Fibroblast of villous mesenchyme (primary cell): ENCODE measurements at regions not wholly inside any gene's neighbourhood (a gene's known extent, or its start where the extent isn't known, plus 50 kb on each side); places are given as distances from the start of the nearest gene placed in this dataset.

Experiments
- DNase-seq: peaks from one replicate; pipeline ENCODE4 v3.0.0-alpha.2; 2010; ENCODE audit warnings: low read depth
- H3K4me3 ChIP-seq: 2 replicates; pipeline ENCODE4 v1.5.1; 2011; ENCODE audit warnings: low read depth, mild to moderate bottlenecking, low read length
- TF ChIP-seq, protein P1 (sequence below): IDR thresholded peaks from 2 replicates; pipeline ENCODE4 v1.5.1; 2012; ENCODE audit warnings: low read depth, mild to moderate bottlenecking, low read length; ENCODE audit not compliant: insufficient read depth

DNA sequence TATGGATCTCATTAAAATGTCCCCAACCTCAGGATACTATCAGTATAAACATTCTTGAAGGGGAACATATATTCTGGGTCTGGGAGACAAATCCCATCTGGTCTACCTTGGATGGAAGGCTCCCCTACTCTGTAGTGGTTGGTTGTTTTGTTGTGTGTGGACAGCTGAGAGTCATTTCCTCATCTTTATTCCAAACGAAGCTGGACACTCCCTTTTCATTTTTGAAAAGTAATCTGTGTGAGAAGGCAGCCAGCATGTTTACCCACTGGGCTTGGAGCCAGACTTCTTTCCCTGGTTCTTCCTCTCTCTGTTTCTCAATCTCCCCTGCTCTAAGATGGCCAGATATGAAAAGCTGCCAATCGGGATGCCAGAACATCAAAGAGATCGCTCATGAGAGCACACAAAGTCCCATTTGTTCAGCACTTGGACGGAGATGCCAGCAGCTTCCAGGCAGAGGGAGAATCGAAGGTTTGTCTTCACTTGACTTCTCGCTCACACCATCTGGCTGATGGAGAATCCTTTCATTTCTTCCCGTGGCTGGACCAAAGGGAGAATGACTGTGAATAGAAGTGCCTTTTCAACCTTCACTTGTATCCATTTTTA is 108.1 kb upstream of the AGR3 start:
- peak overlapping the region; percentile 46 for H3K4me3 ChIP-seq
- peak; percentile 90 for DNase-seq
- TF ChIP-seq, protein P1, sequence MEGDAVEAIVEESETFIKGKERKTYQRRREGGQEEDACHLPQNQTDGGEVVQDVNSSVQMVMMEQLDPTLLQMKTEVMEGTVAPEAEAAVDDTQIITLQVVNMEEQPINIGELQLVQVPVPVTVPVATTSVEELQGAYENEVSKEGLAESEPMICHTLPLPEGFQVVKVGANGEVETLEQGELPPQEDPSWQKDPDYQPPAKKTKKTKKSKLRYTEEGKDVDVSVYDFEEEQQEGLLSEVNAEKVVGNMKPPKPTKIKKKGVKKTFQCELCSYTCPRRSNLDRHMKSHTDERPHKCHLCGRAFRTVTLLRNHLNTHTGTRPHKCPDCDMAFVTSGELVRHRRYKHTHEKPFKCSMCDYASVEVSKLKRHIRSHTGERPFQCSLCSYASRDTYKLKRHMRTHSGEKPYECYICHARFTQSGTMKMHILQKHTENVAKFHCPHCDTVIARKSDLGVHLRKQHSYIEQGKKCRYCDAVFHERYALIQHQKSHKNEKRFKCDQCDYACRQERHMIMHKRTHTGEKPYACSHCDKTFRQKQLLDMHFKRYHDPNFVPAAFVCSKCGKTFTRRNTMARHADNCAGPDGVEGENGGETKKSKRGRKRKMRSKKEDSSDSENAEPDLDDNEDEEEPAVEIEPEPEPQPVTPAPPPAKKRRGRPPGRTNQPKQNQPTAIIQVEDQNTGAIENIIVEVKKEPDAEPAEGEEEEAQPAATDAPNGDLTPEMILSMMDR = no peak

DNA sequence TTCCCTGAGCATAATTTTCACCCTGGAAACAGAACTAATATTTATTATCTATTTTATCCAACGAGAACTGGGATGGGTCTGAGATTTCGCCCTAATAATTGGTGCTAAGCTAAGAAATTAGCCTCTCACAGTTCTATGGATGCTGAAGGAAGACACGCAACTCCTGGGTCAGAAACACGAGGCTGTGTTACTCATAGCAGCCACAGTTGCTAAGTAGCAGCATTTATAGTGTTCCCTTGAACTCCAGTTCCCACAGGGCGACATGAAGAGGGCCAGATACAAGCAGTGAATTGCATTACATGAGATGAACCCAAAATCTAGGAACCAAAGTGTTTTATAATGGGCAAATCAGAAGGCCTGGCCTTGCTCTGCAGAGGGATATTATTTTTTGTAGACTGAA is 109.8 kb upstream of the AGR3 start:
- TF ChIP-seq, protein P1 = no peak
- DNase-seq = no peak
- no peak overlapping the region for H3K4me3 ChIP-seq

DNA sequence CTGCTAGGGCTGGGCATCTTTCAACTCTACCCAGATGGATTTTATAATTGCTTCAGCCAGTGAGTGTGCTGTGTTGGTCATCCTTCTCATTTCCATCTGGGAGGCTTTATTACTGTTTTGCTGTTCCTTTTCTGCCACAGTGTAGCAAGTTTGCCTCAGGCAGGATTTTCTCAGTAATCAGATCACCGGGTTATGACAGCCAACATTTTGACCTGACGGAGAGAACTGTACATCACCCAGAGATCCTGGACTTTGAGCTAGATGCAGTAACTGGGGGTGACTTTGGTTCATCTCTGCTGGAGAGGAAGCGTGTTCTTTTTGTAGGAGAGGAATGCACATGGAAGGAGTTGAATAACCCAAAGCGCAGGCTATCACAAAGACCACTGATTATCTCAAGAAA is 111.8 kb upstream of the AGR3 start:
- peak; percentile 13 for DNase-seq
- TF ChIP-seq, protein P1 = no peak
- H3K4me3 ChIP-seq = no peak overlapping the region

DNA sequence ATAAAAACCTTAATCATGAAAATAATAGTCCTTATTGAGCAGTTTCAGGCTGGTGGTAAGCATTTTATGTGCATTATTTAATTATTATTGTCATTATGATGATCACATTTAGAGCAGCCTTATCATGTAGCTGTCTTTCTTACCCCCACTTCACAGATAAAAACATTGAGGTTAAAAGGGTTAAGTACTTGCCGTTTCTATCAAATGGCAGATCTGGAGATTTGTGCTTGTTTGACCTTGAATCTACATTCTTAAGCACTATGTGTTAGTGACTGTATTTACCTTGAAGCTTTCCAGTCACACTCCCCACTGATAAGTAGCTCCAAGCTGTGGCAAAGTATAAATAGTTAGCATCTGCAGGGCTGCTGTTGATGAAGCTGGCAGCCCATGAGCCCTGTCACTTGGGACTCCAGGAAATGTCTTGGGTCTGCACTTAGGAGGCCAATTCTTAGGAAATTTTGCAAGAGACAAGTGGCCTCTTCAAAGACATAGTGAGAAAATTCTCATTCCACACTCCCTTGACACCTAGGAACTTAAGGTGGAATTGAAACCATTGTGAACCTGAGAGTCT is 116.8 kb upstream of the AGR3 start:
- TF ChIP-seq, protein P1 = no peak
- H3K4me3 ChIP-seq = no peak overlapping the region
- no peak for DNase-seq

DNA sequence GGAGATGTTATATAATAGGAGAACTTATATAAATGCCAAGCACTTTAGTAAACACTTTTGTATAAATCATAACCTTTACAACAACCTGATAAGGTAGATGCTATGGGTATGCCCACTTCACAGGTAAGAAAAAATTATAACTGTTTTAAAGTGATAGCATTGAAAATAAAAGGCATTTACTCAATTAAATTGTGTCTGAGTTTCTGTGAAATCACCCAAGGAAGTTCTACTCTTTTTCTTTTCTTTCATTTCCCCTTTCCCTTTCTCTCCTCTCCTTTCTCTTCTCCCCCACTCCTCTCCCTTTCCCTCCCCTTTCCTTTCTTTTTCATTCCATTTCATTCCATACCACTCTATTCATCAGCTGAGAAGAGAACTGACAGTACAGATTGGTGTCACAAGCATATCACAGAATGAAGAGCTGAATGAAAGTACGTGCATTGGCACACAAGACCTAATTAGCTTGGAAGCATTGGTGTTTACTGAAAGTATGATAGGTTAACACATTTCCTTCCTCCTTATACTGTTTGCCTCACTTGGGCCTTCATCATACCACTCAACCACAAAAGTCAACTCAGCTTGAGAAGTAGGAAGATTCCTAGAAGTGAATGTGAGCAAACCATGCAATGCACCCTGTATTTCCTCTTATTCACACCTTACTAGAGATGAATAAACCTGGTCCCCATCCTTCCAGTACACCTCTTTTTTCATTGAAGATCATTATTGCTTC is 117.9 kb upstream of the AGR3 start:
- DNase-seq = no peak
- TF ChIP-seq, protein P1 = no peak
- H3K4me3 ChIP-seq = no peak overlapping the region

DNA sequence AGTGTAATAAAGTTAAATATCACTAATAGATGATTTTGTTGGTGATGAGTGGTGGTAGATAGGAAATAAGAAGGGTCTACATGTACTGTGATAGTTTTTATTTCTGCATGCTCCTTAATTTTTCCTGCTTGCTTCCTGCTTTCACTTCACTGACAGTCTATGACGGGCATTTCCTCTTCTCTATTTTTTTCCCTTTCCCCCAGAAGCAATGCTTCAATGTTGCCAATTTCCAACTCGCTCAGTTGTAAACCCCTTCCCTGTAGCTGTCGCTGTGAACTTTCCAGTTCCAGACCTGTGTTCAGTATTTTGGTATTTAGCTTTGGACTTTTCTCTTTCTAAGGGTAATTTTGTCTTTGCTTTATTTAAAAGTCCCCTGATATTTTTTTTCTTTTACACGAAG is 123.5 kb upstream of the AGR3 start:
- TF ChIP-seq, protein P1 = no peak
- no peak overlapping the region for H3K4me3 ChIP-seq
- no peak for DNase-seq

DNA sequence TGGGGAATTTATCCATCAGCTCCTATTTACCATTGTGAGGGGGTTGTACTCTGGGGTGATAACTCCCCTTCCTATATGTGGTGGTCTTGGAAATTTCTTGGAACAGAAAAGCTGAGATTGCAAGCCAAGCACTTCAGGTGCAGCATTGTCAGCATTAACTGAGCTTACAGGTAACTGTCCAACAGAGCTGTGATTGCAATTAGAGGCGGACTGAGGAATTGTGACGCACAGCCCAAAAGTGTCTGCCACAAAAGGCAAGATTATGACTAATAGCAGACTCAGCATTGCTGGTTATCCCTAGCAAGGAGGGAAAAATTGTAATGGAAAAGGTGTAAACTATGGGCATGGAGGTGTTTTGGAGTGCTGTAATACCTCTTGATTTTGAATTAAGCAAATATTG is 126.1 kb upstream of the AGR3 start:
- TF ChIP-seq, protein P1 = no peak
- no peak overlapping the region for H3K4me3 ChIP-seq
- no peak for DNase-seq
